DMS114 treated with DMSO at 0.1 percent for 48 hours (cell line): ENCODE measurements at regions not wholly inside any gene's neighbourhood (a gene's known extent, or its start where the extent isn't known, plus 50 kb on each side); places are given as distances from the start of the nearest gene placed in this dataset.
"Not testable (repeated sequence)": the region's sequence is repeated elsewhere in the genome, so short reads cannot be mapped to it uniquely, and the experiment has no call there.

Experiments used
- DNase-seq: peaks from one replicate; lab custom pipeline; 2025; ENCODE audit not compliant: unreplicated experiment; lab: John Stamatoyannopoulos, UW

DNA sequence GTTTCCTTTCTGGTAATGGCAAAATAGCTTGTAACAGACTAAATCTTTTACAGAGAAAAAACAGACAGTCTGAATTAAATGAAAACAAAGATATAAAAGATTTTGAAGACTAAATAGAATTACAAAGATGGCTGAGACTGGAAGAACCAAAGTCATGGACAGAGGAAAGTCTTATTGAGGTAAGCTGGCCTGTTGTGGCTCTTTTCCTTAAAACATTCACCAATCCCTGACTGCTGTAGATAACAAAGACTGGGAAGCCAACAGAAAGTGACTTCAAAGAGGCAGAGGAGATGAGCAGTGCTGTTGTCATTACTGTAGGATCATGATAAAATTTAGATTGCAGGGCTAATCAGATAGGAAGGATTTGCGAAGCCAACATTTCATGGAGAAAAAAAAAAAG is 517.0 kb downstream of the KIF2B start:
- DNase-seq = no peak

DNA sequence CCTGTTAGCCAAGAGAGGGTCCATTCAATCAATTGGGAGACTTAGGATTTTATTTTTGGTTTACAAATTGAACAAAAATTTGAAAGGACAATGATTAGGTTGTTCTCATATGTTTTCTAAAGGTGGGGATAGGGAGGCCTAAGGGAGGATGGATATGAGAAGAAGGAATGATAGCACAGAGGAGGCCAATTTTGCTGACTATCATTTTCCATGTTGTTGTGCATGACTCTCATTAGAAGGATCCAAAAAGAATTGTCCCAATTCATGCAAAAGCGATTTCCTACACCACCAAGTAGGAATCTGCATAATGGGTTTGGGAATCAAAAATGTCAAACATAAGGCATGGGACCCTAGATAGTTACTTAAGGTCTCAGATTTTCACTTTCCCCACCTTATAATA is 524.8 kb downstream of the KIF2B start:
- DNase-seq = no peak

DNA sequence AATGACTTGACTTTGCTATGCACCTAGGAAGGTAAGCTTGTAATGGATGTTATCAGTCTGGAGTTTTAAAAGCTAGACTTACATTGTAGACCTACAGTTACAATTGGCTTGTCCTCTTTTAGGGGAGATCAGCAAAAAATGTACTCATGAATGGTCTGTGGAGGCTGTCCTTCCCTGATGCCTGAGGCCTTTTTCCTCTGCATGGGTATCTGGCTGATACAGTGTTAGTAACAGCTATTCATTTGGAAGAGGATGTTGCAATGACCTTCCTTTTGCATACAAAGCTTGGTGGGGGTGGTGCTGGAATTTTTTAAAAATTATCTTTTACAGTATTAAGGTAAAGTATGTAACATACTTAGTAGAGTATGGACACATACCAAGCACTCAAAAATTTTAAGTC is 525.5 kb downstream of the KIF2B start:
- DNase-seq = no peak

DNA sequence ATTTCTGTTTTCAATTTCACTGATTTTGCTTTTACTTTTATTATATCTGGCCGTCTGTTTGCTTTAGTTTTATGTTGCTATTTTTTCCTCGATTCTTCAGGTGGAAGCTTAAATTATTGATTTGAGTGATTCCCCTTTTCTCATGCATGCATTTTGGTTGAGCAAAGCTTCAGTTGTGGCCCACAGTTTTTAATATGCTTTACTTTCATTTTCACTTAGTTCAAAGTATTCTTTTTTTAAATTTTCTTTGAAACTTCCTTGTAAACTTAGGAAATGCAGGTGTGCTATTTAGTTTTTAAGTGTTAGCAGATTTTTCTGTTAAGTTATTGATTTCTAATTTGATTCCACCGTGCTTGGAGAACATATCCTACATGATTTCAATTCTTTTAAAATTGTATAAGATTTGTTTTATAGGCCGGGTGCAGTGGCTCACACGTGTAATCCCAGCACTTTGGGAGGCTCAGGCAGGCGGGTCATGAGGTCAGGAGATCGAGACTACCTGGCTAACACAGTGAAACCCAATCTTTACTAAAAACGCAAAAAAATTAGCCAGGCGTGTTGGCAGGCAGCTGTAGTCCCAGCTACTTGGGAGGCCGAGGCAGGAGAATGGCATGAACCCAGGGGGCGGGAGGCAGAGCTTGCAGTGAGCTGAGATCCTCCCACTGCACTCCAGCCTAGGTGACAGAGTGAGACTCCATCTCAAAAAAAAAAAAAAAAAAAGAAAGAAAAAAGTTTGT is 531.2 kb downstream of the KIF2B start:
- no peak for DNase-seq

DNA sequence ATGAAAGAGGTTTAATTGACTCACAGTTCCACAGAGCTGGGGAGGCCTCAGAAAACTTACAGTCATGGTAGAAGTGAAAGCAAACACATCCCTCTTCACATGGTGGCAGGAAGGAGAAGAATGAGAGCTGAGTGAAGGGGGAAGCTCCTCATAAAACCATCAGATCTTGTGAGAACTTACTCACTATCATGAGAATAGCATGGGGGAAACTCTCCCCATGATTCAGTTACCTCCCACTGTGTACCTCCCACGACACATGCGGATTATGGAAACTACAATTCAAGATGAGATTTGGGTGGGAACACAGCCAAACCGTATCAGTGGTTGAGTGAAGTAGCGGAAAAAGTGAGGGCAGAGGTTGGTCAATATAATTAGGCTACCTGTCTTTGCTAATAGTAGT is 538.3 kb downstream of the KIF2B start:
- DNase-seq = not testable (repeated sequence)

DNA sequence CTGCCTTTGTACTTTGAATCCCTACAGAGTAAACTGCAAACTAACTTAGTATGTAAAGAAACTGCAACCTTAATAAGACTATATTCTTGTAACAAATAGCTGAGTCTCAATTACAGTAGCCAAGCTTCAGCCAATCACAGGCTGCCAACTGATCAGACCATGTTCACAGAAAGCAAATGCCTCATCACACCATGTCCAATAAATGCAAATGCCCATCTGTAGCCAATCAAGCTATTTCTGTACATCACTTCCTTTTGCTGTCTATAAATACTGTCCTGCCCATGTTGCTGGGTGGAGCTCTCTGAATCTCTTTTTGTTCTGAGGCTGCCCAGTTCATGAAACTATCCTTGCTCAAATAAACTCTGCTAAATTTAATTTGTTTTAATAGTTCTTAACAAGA is 531.7 kb upstream of the TOM1L1 start:
- no peak for DNase-seq

DNA sequence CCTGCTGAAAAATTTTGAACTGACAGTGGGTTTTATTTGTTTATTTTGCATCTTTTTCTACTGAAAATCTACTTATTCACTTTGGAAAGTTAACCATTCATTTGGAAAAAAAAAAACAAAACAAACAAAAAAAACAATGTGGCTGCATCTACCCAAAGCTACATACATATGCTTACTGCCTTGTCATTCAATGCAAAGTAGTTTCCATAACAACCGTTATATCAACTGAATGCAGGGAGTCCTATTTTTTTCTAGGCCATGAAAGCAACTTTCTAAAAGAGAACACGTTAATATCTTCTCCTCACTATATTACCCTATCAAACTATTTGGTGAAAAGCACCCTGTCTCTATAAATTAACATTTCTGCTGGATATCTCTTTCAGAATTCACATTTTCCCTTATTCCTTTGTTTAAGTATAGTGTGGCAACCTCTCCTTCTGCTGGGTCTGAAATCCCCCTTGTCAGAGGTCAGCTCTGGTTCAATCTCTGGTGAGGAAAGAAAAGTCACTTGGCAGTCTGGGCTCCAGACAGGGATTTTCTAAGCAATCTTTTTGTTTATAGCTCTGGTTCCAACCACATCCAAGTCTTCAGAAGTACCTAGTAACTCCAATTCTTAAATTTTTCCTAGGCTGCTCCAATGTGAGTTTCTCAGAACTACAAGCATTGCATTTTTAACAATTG is 528.4 kb upstream of the TOM1L1 start:
- no peak for DNase-seq

DNA sequence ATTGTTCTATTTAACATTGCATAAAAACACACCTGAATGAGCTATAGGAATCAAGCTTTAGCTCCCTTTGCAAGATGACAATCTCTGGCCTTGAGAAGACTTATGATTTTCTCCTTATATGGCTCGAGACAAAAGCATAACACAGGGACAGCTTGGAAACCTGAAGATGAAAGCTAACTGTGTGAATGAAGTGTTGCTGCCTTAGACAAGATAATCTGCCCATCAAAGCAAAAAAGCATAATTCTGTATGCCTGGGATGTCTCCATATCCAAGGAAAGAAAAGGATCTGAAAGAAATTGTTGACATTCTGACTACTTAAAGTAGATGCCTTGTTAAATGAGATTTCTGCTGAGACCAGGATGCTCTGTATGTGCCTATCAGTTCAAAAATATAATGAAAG is 526.7 kb upstream of the TOM1L1 start:
- no peak for DNase-seq

DNA sequence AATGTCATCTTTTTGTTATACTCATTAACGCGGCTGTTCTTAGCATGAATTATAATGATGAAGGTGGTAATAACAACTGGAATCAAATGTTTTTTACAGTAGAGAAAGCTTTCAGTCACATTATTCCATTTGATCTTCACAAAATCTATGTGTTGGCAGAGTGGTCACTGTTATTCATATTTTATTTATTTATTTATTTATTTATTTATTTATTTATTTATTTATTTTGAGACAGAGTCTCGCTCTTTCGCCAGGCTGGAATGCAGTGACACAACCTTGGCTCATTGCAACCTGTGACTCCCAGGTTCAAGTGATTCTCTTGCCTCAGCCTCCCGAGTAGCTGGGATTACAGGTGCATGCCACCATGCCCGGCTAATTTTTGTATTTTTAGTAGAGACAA is 524.2 kb upstream of the TOM1L1 start:
- DNase-seq = not testable (repeated sequence)

DNA sequence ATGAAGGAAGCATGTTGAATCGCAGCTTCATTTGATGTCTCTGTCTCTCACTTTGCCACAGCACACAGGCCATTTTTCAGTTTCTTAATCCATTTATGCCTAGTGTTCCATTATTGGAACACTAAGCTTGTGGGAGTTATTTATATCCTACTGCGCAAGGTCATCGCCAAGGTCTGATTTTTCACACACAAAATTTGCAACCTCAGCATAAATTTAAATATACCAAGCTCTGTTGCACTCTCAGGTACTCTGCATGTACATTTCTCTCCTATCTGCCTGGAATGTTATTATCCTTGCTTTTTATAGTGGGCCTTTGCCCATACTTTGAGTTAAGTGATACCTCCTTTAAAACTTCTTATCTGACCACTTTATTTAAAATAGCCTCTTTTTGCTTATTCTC is 519.2 kb upstream of the TOM1L1 start:
- DNase-seq = no peak

DNA sequence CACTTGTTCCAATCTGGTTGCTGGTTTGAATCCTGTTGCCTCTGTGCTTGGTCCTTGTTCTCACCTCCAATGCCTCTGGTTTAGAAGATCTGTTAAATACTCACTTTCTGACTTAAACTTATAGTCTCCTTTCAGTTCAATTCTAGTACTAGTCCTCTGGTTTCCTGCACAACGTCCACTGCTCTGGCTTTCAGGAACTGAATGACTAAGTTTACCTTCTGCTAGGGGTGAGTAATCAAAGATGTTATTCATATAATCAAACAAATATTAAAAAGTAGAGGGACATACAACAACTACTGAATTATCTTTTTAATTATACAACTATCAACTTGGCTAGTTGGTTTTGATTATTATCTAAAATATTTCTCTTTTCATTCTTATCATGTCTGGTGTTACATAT is 496.4 kb upstream of the TOM1L1 start:
- no peak for DNase-seq

DNA sequence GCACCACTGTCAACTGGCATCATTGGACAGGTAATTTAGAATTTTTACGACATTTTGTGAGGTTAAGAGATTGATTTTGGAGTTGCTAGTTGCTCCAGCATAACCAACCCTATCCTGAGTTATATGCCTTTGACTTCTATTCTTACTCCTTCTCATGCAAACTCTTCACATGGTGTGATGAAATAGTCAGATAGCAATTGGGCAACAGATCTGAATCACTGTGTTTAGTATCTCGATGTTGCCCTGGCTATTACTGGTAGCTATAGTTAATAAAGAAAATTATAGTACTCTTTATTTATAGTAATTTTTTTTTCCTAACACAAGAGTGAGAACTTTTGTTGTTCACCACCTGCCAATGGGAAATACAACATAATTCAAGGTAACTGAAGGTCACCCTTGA is 494.8 kb upstream of the TOM1L1 start:
- DNase-seq = no peak

DNA sequence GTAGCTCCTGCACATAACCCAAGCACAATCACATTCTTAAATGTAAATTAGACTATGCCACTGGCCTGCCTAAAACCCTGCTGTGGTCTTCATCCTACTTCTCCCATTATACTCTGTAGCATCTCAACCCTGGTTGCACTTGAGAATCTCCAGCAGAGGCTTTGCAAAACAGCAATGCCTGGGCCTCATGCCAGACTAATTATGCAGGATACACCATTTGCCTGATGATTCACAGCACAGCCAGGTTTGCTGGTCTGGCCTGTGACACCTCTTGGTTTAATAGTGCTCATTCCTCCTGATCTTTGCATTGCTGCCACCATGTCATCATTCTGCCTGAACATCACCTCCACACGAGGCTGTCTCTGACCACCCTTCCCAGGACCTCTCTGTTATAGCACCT is 491.9 kb upstream of the TOM1L1 start:
- no peak for DNase-seq

DNA sequence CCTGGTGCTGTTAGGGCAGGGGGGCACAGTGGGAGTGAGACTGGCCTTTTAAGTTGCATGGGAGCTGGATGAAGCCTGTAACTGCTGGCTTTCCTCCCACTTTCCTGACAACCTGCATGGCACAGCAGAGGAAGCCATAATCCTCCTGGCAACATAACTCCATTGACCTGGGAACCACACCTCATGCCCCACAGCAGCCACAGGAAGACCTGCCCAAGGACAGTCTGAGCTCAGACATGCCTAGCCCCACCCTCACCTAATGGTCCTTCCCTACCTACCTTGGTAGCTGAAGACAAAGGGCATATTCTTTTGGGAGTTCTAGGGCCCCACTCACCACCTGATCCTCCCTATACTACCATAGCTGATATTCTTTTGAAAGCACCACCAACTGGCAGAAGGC is 482.2 kb upstream of the TOM1L1 start:
- DNase-seq = no peak

DNA sequence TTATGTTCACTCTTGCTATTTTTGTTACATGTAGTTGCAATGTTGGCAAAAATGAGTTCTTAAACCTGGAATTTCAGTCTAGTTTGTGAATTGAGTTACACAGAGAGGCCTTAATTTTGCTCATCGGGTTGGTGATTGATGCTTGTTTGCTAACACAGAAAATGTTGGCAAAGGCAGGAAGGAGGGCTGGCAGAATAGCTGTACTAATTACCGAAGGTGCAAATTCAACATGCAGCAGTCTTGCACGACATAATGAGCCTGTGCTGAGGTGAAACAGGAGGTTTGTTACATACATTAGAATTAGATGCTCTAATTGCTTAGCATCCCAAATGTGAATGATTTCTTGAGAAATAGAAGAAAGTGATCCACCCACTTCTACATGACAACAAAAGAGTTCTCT is 475.0 kb upstream of the TOM1L1 start:
- no peak for DNase-seq

DNA sequence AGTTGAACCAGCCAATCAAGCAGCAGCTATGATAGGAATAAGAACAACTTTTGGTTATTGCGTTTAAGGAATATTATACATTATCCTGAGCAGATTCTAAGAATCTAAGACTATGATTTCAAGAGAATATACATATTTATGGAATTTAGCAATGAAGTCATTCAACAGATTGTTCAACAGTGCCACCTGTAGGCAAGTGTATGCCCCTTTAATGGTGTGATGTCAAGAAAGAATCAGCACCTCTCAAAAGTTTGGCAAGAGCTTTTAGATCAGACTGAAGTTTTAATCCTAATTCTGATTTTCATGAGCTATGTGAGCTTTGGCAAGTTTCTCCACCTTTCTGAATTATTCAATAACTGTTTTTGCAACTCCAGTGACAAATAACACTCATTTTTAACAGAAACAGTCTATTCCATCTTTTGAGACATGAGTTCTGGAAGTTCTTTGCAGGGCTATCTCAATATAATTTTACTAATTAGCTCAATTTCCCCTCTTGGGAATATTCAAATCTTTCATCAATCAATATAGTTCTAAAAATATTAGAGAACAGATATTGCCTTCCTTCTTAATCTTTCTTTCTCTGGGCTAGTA is 474.3 kb upstream of the TOM1L1 start:
- no peak for DNase-seq

DNA sequence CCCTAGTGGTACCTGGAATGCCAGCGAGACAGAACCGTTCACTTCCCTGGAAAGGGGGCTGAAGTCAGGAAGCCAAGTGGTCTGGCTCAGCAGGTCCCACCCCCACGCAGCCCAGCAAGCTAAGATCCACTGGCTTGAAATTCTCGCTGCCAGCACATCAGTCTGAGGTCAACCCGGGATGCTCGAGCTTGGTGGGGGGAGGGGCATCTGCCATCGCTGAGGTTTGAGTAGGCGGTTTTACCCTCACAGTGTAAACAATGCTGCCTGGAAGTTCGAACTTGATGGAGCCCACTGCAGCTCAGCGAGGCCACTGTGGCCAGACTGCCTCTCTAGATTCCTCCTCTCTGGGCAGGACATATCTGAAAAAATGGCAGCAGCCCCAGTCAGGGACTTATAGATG is 464.7 kb upstream of the TOM1L1 start:
- no peak for DNase-seq

DNA sequence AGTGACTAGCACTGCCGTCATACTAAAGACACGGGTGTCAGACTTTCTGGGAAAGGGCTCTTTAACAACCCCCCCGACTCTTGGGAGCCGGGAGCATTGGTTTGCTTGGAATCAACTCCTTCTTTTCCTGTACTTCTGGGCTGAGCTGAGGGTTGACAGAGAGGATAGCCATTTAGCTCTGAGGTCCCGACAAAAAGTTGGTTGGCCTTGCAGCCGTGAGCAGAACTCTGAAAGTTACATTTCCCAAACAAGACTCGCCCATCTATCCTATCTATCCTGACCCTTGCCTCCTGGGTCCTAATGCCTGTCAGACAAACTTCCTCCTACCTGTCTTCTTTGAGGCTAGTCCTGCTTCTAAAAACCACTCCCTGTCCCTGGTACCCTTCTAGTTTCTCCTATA is 460.8 kb upstream of the TOM1L1 start:
- no peak for DNase-seq

DNA sequence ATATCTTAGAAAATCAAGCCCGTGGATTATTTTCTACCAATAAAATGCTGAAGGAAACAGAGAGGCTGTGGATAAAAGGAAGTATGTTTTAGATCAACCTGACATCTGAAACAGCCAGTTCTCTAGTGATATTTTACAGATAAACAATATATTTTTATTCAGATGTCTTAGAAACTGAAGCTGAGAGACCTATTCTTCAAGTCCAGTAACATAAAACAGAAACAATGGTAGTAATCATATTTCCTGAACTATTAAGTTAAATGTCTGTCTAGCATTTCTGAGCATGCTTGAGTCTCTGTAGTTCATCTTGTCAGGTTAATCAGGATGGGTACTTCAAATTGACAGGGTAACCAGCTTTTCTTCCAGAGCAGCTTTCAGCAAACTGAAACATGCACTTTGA is 449.6 kb upstream of the TOM1L1 start:
- DNase-seq = no peak

DNA sequence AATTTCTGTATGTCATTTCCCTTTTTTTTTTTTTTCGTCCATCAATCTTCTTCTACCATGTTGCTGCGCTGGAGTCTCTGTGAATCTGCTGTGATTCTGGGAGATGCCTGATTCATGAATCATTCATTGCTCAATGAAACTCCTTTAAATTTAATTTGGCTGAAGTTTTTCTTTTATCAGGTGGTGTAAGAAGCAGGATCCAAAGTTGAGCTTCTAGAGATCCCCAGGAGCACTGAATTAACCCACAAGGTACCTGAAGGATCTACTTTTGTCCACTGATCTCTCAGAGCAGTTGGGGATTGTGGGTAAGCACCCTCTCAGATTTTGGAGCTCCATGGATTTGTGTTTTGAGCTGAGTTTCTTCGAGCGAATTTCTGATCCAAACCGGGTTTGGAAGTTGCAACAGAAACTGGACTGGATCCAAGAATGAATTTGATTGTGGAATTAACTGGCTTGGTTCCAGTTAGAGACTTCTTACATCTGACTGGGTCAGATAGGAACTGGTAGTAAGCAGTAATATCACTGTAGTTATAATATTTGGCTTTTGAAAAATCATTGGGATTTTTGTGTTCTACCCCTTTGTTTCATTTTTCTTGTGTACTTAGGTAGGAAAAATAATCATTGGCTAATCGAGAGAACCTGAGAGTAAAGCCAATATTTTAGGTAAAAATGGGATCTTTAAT is 447.8 kb upstream of the TOM1L1 start:
- DNase-seq = no peak

DNA sequence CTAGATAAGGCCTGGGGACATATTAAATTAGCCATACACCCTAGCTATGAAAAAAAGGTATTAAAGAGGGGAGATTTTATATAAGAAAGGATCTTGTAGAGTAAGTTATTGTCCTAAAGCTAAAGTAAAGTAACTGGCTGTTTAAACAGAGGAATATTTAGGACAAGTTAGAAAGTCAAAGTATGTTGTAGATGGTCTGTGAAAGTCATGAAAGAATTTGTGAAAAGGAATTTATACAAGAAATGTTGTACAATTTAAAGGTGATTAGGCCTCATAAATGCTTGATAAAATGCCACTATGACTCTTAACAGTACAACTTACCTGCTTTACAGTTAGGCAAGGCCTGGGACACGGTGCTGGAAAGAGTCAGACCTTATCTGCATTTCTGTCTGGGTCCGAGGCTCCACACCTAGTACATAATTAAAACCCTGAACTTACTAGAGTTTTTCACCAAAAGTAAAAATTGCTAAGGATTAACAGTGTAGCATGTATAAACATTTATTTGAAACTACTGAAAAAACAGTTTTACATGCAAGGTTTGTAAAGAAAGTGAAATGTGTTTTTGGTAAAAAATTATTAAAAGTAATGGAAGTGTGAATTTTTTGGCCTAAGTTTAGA is 445.3 kb upstream of the TOM1L1 start:
- DNase-seq = no peak

DNA sequence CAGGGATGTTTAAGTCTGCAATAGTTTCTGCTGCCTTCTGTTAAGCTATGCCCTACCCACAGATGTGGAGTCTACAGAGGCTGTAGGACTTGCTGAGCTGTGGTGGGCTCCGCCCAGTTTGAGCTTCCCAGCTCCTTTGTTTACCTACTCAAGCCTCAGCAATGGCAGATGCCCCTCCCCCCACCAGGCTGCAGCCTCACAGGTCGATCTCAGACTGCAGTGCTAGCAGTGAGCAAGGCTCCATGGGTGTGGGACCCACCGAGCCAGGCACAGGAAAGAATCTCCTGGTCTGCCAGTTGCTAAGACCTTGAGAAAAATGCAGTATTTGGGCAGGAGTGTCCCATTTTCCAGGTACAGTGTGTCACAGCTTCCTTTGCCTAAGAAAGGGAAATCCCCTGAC is 435.2 kb upstream of the TOM1L1 start:
- not testable (repeated sequence) for DNase-seq
